ENCODE measurements at regions not wholly inside any gene's neighbourhood (a gene's known extent, or its start where the extent isn't known, plus 50 kb on each side); places are given as distances from the start of the nearest gene placed in this dataset.

DNA sequence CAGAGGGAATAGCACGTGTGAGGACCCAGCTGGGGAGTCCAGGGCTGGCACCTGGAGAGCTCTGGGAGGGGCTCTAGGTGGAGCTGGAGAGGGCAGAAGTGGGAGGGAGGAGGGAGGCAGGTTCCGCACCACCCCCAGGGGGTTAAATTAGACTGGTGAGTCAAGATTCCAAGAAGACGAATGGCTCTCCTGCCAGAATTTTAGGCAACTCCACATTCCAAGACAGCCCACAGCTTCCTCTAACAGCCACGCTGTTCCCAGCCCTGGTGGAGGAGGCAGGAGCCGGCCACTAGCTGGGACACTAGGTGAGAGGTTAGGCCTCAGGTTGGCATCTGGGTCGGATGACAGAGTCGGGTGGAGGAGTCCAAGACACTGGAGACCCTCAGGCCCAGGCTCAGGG lies 60.2 kb downstream of the TFAP2C start:
- Histone ChIP-seq H3K27me3 (ENCODE audit: low read depth, low read length) (no peaks in the 10 kb centered on the region), H3K27ac (ENCODE audit: low read length) (no peak overlapping the region), H3K4me3 (ENCODE audit: low read depth in 1 of 2, low read length in 2 of 2) (no peak overlapping the region), H3K9me3 (ENCODE audit: control insufficient read depth in 1 of 2, low read length in 2 of 2) (no peaks in the 10 kb centered on the region), H3K4me1 (ENCODE audit: control insufficient read depth in 1 of 2, insufficient read depth in 2 of 2, low read length in 2 of 2) (no peaks in the 10 kb centered on the region), H3K36me3 (ENCODE audit: control insufficient read depth in 1 of 2, insufficient read depth in 2 of 2, low read length in 2 of 2) (no peaks in the 10 kb centered on the region)

DNA sequence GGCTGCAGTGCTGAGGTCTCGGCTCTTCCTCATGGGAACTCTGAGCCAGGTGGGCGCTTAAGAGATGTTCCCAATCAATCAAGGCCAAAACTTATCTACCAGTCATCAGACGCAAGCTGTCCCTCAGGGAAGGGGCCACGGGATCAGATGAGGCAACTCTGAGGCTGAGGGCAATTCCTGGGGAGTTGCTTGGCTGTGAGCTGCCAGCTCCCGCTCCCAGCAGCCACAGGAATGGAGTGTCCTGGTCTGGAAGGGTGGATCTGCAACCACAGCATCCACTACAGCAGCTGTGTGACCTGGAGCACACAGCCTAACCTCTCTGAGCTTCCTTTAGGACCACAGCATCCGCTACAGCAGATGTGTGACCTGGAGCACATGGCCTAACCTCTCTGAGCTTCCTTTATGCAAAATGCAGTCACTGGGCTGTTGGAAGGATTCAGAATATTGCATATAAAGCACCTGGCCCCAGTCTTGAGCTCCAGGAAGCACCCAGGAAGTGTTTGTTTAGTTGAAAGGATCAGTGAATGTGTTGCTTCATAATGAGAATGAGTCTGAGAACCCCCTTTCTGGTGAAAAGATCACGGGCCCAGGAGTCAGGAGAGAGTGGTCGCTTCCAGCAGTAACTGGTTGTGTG lies 60.9 kb downstream of the TFAP2C start:
- Histone ChIP-seq H3K4me1 (ENCODE audit: control insufficient read depth in 1 of 2, insufficient read depth in 2 of 2, low read length in 2 of 2) (no peaks in the 10 kb centered on the region), H3K4me3 (ENCODE audit: low read depth in 1 of 2, low read length in 2 of 2) (no peak overlapping the region), H3K27ac (ENCODE audit: low read length) (no peak overlapping the region), H3K9me3 (ENCODE audit: control insufficient read depth in 1 of 2, low read length in 2 of 2) (no peaks in the 10 kb centered on the region), H3K27me3 (ENCODE audit: low read depth, low read length) (no peaks in the 10 kb centered on the region), H3K36me3 (ENCODE audit: control insufficient read depth in 1 of 2, insufficient read depth in 2 of 2, low read length in 2 of 2) (no peaks in the 10 kb centered on the region)

DNA sequence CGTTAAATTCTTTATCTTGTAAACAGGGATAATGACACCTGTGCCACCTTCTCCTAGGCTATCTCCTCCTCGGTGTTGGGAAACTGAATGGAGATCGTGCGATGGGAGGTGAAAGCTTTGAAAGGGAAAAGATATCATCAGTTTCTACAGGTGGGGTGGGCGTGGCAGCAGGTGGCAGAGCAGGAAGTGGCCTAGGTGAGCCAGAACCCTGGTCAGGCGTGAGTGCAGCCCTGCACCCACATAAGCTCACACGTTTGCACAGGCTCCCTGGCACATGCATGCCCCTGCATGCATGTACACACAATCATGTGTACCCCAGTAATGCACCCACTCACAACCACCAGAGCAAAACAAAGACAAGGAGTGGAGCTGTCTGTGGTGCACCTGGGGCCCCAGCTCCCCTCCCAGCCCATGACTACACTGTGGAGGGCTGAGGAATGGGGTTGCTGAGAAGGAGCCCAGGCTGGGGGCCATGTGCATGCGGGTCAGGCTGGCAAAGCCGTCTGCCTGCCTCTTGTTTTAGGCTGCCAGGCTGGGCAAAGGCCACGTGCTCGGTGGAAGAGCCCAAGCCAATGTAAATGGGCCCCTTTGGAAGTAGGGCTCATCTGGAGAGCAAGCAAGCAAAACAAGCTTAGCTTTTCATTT lies 61.5 kb downstream of the TFAP2C start:
- no peaks in the 10 kb centered on the region for H3K27me3 ChIP-seq (ENCODE audit: low read depth, low read length)
- H3K4me1 ChIP-seq (ENCODE audit: control insufficient read depth in 1 of 2, insufficient read depth in 2 of 2, low read length in 2 of 2): no peaks in the 10 kb centered on the region
- H3K27ac ChIP-seq (ENCODE audit: low read length): no peak overlapping the region
- no peaks in the 10 kb centered on the region for H3K36me3 ChIP-seq (ENCODE audit: control insufficient read depth in 1 of 2, insufficient read depth in 2 of 2, low read length in 2 of 2)
- H3K4me3 ChIP-seq (ENCODE audit: low read depth in 1 of 2, low read length in 2 of 2): no peak overlapping the region
- no peaks in the 10 kb centered on the region for H3K9me3 ChIP-seq (ENCODE audit: control insufficient read depth in 1 of 2, low read length in 2 of 2)

DNA sequence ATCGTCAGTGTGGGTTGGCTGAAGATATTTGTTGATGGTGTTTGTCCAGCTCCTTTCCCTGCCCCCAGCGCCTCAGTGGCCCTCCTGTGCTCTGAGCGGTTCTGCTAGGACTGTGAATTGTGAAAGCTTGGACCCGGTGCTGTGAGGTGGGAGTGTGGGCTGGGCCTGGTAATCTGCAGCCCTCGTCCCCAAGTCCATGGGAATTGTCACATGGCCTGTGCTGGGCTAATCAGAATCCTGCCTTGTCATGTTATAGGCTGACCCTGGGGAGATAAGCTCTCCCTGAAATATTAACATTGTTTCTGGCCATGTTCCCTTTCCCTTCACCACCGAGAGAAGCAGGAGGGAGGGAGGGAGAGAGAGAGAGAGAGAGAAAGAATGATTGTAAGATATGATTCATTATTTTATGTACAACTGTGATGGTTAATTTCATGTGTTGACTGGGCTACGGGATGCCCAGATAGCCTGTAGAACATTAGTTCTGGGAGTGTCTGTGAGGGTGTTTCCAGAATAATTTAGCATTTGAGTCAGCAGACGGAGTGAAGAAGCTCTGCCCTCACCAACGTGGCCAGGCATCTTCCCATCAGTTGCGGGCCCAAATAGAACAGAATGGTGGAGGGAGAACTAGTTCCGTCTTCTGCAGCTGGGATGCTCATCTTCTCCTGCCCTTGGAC lies 62.4 kb downstream of the TFAP2C start:
- Histone ChIP-seq H3K27me3 (ENCODE audit: low read depth, low read length) (no peaks in the 10 kb centered on the region), H3K27ac (ENCODE audit: low read length) (no peak overlapping the region), H3K9me3 (ENCODE audit: control insufficient read depth in 1 of 2, low read length in 2 of 2) (no peaks in the 10 kb centered on the region), H3K36me3 (ENCODE audit: control insufficient read depth in 1 of 2, insufficient read depth in 2 of 2, low read length in 2 of 2) (no peaks in the 10 kb centered on the region), H3K4me3 (ENCODE audit: low read depth in 1 of 2, low read length in 2 of 2) (no peak overlapping the region), H3K4me1 (ENCODE audit: control insufficient read depth in 1 of 2, insufficient read depth in 2 of 2, low read length in 2 of 2) (no peaks in the 10 kb centered on the region)

DNA sequence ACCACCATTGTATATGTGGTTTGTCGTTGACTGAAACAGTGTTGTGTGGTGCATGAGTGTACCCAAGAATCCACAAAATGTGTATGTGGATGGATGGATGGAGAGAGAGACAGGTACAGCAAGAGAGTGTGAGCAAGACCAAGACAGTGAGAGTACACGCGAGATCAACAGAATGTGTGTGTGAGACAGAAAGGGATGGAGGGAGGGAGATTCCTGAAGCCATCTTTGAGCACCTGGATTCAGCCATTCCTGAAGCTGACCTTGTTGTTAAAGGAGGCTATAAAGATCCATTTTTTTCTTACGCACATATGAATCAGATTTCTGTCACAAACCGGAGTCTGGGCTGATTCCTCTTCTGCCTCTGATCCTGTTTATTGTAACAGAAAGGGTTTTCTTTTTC lies 64.1 kb downstream of the TFAP2C start:
- Histone ChIP-seq H3K27ac (ENCODE audit: low read length) (no peak overlapping the region), H3K27me3 (ENCODE audit: low read depth, low read length) (no peaks in the 10 kb centered on the region), H3K4me1 (ENCODE audit: control insufficient read depth in 1 of 2, insufficient read depth in 2 of 2, low read length in 2 of 2) (no peaks in the 10 kb centered on the region), H3K4me3 (ENCODE audit: low read depth in 1 of 2, low read length in 2 of 2) (no peak overlapping the region), H3K9me3 (ENCODE audit: control insufficient read depth in 1 of 2, low read length in 2 of 2) (no peaks in the 10 kb centered on the region), H3K36me3 (ENCODE audit: control insufficient read depth in 1 of 2, insufficient read depth in 2 of 2, low read length in 2 of 2) (no peaks in the 10 kb centered on the region)

DNA sequence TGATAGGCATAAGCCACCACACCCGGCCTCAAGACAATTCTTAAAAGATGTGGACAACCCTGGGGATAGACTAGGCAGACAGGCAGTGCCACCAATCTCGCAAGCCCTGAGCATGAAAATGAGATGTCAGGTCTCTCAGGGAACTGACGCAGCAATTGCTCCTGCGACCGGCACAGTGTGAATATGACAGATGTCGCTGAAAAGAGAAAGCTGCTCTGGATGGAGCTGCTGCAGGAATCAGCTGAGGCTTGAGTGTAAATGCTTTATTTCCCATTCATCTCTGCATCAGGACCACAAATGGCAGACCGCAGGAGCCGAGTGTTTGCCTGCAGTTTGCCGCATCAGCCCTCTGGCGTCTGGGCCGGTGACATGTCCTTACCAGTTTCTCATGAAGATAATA lies 68.4 kb downstream of the TFAP2C start:
- no peak overlapping the region for H3K27ac ChIP-seq (ENCODE audit: low read length)

DNA sequence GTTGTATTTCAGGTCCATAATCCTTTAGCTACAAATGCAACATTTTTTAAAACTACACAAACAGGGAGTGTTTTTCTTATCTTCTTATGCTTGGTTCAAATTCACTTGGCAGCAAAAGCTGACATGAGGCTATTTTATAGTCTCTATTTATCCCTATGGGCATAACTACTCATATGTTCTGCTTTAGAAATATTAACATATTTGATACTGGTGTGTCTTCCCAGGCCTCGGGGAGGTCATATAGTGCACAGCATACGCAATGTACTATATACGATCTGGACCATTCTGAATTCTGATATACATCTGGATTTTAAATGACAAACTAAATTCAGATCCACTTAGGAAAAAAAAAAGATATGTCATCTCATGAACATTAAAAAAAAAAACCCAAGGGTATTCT lies 69.2 kb downstream of the TFAP2C start:
- H3K36me3 ChIP-seq (ENCODE audit: control insufficient read depth in 1 of 2, insufficient read depth in 2 of 2, low read length in 2 of 2): no peaks in the 10 kb centered on the region

More for the DNA sequence above, 68.4 kb downstream of the TFAP2C start:
- Histone ChIP-seq H3K4me3 (ENCODE audit: low read depth in 1 of 2, low read length in 2 of 2) (no peak overlapping the region), H3K9me3 (ENCODE audit: control insufficient read depth in 1 of 2, low read length in 2 of 2) (no peaks in the 10 kb centered on the region), H3K36me3 (ENCODE audit: control insufficient read depth in 1 of 2, insufficient read depth in 2 of 2, low read length in 2 of 2) (no peaks in the 10 kb centered on the region), H3K27me3 (ENCODE audit: low read depth, low read length) (no peaks in the 10 kb centered on the region), H3K4me1 (ENCODE audit: control insufficient read depth in 1 of 2, insufficient read depth in 2 of 2, low read length in 2 of 2) (no peaks in the 10 kb centered on the region)

DNA sequence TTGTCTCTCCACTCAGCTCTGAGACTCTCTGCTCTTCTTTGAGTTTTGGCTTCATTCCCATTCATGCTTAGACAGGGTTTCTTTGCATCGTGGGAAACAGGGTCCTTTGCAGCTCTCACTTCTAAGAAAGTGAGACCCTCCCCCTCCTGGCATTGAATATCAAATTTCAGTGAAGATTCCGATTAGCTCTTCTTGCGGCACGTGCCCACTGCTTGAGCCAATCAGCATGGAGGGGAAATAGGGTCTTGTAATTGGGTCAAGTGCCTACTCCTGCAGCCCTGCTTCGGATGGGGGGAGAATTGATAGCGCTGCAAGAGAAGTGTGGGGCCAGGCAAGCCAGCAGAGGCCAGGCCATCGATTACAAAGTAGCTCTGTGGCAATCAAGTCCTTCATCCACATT lies 69.6 kb downstream of the TFAP2C start:
- Histone ChIP-seq H3K9me3 (ENCODE audit: control insufficient read depth in 1 of 2, low read length in 2 of 2) (no peaks in the 10 kb centered on the region), H3K36me3 (ENCODE audit: control insufficient read depth in 1 of 2, insufficient read depth in 2 of 2, low read length in 2 of 2) (no peaks in the 10 kb centered on the region)

More for the DNA sequence above, 69.2 kb downstream of the TFAP2C start:
- Histone ChIP-seq H3K27ac (ENCODE audit: low read length) (no peak overlapping the region), H3K4me3 (ENCODE audit: low read depth in 1 of 2, low read length in 2 of 2) (no peak overlapping the region), H3K4me1 (ENCODE audit: control insufficient read depth in 1 of 2, insufficient read depth in 2 of 2, low read length in 2 of 2) (no peaks in the 10 kb centered on the region), H3K9me3 (ENCODE audit: control insufficient read depth in 1 of 2, low read length in 2 of 2) (no peaks in the 10 kb centered on the region), H3K27me3 (ENCODE audit: low read depth, low read length) (no peaks in the 10 kb centered on the region)

DNA sequence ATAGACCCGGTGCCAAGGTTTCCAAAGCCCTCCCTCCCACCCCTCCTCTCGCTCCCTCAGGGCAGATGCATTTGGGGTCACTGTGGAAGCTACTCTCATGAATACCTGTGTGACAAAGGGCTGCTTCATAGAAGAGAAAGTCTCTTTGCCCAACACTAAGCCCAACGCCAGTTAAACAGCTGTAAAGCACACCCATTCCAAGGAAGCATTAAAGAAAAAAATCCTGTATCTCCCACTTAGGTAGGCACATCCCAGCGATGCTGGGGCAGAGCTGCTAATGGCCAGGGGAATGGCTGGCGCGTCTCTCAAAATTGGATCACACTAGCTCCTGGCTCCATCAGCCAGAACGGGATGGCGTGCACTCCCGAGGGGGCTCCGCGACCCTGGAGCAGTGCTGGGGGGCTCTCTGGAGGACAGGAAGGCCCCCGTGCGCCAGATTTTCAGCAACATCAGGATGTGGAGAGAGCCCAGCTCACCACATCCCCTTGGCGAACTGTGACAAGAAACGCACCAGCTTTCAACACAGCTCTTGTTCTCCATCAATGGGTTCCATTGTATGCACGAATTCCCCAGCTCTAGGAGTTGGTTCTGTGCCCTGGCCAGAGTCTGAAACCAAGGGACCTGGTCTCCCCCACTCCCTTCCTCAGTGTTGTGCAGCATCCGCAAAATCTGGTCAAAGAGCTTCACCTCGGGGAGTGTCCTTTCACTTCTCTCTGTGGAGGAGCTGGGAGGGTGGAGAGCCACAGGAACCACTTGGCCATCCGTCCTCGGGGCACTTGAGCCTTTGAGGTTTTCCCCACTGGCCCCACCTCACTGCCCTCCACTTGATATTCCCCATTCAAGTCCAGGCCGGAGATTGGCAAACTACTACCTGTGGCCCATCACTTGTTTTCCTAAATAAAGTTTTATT lies 74.1 kb downstream of the TFAP2C start:
- Histone ChIP-seq H3K9me3 (ENCODE audit: control insufficient read depth in 1 of 2, low read length in 2 of 2) (no peaks in the 10 kb centered on the region), H3K27me3 (ENCODE audit: low read depth, low read length) (no peaks in the 10 kb centered on the region), H3K4me1 (ENCODE audit: control insufficient read depth in 1 of 2, insufficient read depth in 2 of 2, low read length in 2 of 2) (no peaks in the 10 kb centered on the region), H3K4me3 (ENCODE audit: low read depth in 1 of 2, low read length in 2 of 2) (no peak overlapping the region), H3K36me3 (ENCODE audit: control insufficient read depth in 1 of 2, insufficient read depth in 2 of 2, low read length in 2 of 2) (no peaks in the 10 kb centered on the region), H3K27ac (ENCODE audit: low read length) (no peak overlapping the region)

More for the DNA sequence above, 69.6 kb downstream of the TFAP2C start:
- no peak overlapping the region for H3K4me3 ChIP-seq (ENCODE audit: low read depth in 1 of 2, low read length in 2 of 2)
- no peak overlapping the region for H3K27ac ChIP-seq (ENCODE audit: low read length)
- H3K4me1 ChIP-seq (ENCODE audit: control insufficient read depth in 1 of 2, insufficient read depth in 2 of 2, low read length in 2 of 2): no peaks in the 10 kb centered on the region
- H3K27me3 ChIP-seq (ENCODE audit: low read depth, low read length): no peaks in the 10 kb centered on the region

DNA sequence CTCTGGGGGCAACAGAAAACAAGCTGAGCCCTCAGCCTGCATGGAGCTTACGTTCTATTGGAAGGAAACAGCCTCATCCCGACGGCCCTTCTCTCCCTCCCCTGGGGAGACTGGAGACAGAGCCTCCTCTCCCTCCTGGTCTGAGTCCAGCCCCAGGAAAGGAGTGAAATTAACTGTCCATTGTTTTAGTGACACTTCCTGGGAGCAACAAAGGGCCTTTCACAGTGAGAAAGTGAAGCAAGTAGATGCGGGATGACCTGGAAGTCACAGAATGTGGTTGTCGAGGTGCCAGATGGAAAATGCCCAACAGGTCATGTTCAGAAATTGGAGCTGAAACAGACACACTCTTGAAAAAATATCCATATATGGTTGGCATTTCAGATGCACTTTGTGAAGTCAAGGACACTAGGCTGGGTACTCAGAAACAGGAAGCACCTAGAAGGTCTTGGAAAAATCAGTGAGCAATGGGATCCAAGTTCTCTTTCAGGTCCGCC lies 77.8 kb downstream of the TFAP2C start:
- no peaks in the 10 kb centered on the region for H3K27me3 ChIP-seq (ENCODE audit: low read depth, low read length)
- no peaks in the 10 kb centered on the region for H3K36me3 ChIP-seq (ENCODE audit: control insufficient read depth in 1 of 2, insufficient read depth in 2 of 2, low read length in 2 of 2)
- no peak overlapping the region for H3K27ac ChIP-seq (ENCODE audit: low read length)
- no peaks in the 10 kb centered on the region for H3K4me1 ChIP-seq (ENCODE audit: control insufficient read depth in 1 of 2, insufficient read depth in 2 of 2, low read length in 2 of 2)
- H3K4me3 ChIP-seq (ENCODE audit: low read depth in 1 of 2, low read length in 2 of 2): no peak overlapping the region
- no peaks in the 10 kb centered on the region for H3K9me3 ChIP-seq (ENCODE audit: control insufficient read depth in 1 of 2, low read length in 2 of 2)

DNA sequence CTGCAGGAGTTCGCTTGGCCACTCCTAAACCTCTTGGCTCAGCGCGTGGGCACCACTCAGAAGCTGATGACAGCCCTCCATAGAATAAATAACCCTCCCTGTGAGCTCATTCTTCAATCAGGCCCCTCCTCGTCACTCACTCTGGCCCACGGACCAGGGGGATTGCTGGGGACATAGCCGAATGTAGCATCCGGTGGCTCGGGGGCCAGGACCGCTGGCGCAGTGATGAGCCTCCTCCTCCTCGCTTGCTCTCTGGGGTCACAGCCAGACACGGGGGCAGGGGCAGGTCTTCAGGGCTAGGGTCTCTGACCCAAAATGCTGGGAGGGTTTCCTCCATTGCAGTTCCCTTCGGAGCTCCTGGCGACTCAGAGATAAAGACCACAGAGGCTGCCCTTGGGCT lies 79.9 kb downstream of the TFAP2C start:
- no peaks in the 10 kb centered on the region for H3K27me3 ChIP-seq (ENCODE audit: low read depth, low read length)
- H3K4me1 ChIP-seq (ENCODE audit: control insufficient read depth in 1 of 2, insufficient read depth in 2 of 2, low read length in 2 of 2): no peaks in the 10 kb centered on the region
- H3K36me3 ChIP-seq (ENCODE audit: control insufficient read depth in 1 of 2, insufficient read depth in 2 of 2, low read length in 2 of 2): no peaks in the 10 kb centered on the region
- no peak overlapping the region for H3K4me3 ChIP-seq (ENCODE audit: low read depth in 1 of 2, low read length in 2 of 2)
- H3K27ac ChIP-seq (ENCODE audit: low read length): no peak overlapping the region
- no peaks in the 10 kb centered on the region for H3K9me3 ChIP-seq (ENCODE audit: control insufficient read depth in 1 of 2, low read length in 2 of 2)

All from muscle layer of duodenum (tissue), 2 donors.